ENCODE measurements at regions not wholly inside any gene's neighbourhood (a gene's known extent, or its start where the extent isn't known, plus 50 kb on each side); places are given as distances from the start of the nearest gene placed in this dataset.
A peak's percentile ranks its signal among the peaks of the same experiment; 100 is the strongest.

DNA sequence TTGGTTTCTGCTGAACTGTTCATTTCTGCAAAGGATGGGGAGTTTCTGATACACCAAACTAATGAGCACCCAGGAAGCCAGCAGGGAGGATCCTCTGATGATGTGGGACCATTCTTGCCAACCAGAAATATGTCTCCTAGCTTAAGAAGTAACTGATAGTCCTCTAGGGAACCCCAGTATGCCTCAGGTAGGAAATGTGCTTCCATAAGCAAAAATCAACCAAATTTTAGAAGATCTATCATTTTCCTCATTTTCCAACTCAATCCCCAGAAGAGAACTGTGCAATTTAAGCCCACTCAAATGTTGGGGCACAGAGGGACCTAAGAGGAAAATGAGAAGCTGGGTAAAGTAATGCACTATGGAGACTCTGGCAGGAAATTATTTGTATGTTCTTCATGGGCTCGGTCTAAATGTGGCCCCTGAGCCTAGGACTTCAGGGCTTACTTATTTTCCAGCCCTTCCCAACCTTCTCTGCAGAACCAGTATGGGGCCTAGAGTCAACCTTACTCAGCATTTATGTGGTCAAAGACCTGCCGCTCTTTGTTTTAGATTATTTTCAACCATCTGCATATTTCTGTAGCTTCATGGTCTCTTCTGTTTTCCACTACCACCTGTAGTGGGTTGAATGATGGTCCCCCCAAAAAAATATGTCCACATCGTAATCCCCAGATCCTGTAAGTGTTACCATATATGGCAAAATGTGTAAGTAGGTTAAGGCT lies 359.8 kb upstream of the CDH4 start:
- DNase-seq: no peak

DNA sequence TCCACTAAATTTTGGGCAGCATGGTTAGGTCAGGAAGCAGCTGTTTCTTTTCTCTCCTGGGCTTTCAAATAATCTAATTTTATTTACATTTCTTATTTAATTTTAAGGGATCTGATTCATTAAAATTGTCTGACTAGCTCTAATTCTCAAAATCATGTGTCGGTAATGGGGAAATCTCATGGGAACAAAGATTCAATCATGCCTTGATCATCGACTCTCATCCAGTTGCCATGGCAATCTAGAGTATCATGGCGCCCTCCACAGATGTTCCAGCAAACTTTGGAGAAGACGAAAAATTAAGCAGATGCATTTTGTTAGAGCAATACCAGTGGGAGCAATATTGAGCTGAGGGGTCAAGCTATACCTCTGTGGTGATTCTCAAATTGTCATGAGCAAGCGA lies 358.0 kb upstream of the CDH4 start:
- no peak for DNase-seq

DNA sequence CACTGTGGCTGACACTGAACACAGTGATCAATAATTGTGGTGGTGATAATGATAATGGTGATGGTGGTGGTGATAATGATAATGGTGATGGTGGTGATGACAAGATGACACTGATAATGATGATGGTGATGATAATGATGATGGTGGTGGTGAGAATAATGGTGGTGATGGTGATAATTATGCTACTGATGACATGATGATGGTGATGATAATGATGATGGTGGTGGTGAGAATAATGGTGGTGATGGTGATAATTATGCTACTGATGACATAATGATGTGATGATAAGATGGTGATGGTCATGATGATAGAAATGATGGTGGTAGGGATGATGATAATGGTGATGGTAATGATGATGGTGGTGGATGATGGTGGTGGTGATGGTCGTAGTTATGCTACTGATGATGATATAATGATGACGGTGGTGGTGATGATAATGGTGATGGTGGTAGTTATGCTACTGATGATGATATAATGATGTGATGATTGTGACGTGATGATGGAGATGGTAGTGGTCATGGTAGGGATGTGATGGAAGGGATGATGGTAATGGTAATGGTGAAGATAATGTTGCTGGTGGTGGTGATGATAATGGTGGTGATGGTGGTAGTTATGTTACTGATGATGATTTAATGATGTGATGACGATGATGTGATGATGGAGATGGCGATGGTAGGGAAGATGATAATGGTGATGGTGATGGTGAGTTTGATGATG lies 356.5 kb upstream of the CDH4 start:
- DNase-seq: no peak

DNA sequence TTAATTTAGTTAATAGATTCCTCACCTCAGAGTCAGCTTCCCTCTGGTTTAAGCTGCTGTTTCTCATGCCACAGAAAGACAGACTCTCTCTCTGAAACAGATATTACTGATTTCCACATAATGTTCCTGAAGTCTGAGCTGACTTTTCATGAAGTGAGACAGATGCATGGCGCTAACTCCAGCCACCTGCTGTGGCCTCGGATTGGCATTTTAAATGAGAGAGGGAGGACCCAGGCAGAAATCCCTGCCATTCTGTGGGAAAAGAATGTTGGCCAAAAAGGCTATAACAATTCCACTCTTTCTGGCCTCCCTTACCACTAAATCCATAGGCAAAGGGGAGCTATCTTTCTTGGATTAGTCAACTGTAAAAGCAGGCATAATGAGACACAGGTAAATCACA lies 354.1 kb upstream of the CDH4 start:
- no peak for DNase-seq

DNA sequence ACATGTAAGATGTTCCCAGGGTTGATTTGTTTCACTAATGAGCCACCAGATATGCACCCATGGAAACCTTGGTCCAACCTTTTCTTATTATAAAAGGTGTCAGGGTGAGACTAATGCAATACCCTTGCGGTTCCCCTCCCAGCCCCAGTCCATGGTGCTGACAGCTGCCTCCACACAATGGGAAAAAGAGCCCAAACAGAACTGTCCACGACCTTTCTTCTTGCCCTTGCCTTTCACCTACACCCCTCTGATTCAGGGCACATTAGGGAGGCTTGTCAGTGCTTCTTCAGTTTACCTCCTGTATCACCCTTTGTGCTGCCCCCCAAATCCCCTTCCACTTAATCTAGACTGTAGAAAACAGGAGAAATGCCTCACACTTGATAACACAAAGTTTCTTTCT lies 352.7 kb upstream of the CDH4 start:
- no peak for DNase-seq

DNA sequence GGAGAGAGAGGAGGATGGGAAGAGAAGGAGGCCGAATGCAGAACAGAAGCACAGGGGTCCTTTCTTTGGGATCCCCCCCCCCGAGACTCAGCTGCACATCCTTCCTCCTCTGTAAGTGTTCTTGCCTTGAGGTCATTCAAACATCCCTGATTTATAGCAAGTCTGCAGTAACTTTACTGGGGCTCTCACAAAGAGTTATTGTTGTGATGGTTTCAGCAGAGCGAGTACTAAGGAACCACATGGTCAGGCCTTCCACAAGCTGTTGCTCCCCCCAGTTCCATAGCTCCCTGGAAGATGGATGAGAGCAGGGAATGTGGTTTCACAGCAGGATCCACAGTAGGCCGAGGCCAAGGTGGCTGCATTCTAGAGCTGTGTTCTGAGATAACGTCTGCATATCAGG lies 351.4 kb upstream of the CDH4 start:
- DNase-seq: no peak

DNA sequence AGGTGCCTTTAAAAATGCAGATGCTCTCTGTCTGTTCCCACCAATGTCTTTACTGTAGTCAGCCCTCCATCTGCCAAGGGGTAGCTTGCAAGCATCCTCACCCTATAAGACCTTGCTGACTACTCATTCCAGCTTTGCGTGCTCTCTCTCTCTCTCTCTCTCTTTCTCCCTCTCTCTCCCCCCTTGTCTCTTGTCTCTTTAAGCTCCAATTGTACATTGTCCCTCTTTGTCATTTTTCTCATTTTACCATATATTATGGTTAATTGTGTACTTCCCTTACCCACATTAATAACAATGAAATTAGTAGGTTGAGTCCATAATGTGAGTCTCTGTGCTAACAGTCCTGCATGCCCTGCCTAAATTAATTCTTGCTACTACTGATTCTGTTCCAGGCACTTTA lies 350.2 kb upstream of the CDH4 start:
- no peak for DNase-seq

DNA sequence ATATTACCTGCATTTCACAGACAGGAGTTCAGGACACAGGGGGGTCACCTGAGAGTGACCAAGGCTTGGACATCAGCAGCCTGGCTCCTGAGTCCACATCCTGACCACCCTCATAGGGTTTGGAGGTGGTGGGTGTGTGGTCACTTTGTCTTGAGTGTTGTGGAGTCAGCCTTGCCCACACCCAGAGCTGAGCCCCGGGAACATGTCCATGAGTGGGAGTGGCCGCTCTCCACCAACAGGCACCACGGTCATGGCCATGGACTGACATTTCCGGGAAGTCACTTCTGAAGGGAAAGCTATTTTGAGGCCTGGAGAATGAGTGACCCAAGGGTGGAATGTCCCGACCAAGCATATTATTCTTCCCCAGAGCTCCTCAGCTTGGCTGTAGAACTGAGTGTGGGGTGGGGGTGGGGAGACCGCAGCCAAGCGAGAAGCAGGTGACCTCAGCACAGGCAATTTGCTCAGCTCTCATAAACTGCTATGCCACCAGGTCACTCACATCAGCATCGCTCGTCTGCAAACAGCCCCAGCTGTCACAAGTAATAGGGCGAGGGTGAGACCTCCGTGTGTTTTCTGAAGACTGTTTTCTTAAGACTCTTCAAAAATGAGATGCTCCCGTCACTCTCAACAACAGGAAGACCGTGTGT lies 348.6 kb upstream of the CDH4 start:
- no peak for DNase-seq

DNA sequence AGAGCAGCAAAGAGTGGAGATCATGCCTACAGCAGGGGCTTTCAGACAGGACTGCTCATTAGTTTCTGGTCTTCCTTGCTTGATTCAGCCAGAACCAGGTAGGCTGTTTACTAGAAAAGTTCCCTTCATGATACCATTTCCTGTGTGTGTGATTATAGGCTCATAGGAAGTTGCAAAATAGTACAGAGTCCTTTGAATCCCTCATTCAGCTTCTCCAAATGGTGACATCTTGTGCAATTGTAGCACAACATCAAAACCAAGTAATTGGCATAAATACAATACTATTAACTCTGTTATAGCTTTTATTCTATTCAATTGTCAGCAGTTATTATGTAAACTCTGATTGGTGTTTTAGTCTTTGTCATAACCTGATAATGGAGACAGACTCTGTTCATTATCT lies 347.3 kb upstream of the CDH4 start:
- DNase-seq: no peak

DNA sequence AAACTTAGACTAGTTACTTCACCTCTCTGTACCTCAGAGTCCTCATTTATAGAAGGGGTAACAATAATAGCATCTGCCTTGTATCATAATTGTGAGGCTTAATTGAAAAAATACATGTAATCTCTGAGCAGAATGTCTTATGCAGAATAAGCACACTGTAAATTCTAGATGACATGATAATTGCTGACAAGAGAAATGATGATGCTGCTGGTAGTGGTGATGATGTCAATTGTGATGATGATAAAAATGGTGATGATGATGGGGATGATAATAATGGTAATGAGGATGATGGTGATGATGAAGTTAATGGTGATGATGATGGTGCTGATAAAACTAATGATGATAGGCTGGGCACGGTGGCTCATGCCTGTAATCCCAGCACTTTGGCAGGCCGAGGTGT lies 346.1 kb upstream of the CDH4 start:
- DNase-seq: no peak

DNA sequence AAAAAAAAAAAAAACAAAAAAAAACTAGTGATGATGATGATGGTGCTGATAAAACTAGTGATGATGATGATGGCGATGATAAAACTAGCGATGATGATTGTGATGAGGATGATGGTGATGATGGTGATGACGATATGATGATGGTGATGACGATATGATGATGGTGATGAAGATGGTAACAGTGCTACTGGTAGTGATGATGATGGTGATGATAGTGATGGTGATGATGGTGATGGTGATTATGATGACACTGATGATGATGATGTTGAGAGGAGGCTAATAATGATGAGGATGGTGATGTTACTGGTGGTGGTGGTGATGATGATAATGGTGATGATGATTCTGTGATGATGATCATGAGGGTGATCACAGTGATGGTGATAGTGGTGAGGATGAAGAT lies 345.5 kb upstream of the CDH4 start:
- no peak for DNase-seq

DNA sequence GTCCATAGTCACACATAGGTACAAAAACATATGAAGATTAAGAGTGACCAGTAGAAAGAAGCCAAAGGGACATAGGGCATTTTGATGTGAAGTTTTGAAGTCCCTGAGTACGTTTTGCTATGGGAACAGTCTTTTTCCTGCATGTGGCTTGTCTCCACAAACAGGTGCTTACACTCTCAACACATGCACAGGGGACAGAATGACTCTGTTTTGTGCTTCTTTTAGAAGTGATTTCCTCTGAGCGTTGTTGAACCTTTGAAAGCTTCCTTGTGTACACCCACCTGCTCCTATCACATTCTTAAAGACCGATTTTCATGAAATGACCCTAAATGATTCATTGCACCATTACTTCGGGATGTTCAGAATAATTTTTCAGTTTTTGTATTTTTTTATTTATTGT lies 338.8 kb upstream of the CDH4 start:
- DNase-seq: no peak

DNA sequence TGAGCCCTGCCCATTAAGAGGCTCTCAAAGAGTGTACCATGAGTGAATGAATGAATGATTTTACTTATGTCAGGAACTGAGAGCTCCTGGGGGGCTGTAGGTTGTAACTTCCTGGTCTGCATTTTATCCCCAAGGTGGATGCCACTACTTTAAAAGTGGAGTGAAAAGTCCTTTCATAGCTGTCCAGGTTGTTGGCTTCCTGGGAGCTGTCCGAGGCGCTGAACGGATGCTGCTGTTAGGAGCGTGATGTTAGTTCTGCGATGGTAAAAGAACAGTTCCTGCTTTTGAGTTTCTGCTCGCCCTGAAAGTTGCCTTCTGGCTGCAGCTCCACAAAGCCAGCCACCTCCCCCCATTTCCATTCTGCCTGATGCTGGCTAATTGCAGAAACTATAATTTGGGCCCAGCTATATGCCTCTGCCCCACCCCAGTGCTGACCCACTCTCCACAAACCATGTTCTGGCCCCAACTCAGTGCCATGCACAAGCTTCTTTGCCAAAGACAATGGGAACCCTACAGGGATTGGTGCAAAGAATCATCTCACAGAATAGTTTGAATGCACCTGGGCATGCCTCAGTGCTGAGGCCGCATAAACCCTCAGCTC lies 330.9 kb upstream of the CDH4 start:
- DNase-seq: peak; percentile 9

DNA sequence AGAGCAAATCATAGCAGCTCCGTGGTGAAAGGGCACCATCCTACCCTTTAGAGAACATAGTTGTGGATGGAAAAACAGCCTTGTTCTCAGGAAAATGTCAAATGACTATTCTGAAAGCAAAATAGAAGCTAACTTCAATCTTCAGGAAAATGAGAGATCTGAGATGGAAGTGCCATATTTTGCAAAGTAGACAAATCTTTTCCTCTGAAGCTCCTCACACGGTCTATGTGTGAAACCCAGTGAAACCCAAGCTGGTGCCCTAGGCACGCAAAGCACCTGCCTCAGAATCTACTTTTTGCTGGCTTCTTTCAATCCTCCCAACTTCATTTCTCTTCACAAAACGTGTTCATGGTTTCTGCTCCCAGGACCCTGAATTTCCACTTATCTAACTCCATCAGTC lies 325.2 kb upstream of the CDH4 start:
- no peak for DNase-seq

DNA sequence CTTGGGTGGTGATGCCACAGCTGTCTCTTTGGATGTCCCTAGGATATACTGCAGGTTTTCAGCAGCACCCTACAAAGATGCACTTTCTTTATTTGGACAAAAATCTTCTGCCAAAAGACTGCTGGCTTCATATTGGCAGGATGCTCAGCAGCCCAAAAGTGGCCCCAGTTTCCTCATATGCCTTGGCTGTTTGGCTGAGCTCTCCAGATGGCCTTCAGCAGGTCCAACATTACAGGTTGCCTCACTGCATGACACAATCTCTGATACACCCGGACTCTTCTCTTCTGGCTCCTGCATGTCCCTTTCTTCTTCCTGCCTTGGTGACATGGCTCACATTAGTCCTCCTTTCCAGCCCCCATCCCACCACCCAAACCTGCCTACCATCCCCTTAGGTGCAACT lies 323.7 kb upstream of the CDH4 start:
- no peak for DNase-seq

DNA sequence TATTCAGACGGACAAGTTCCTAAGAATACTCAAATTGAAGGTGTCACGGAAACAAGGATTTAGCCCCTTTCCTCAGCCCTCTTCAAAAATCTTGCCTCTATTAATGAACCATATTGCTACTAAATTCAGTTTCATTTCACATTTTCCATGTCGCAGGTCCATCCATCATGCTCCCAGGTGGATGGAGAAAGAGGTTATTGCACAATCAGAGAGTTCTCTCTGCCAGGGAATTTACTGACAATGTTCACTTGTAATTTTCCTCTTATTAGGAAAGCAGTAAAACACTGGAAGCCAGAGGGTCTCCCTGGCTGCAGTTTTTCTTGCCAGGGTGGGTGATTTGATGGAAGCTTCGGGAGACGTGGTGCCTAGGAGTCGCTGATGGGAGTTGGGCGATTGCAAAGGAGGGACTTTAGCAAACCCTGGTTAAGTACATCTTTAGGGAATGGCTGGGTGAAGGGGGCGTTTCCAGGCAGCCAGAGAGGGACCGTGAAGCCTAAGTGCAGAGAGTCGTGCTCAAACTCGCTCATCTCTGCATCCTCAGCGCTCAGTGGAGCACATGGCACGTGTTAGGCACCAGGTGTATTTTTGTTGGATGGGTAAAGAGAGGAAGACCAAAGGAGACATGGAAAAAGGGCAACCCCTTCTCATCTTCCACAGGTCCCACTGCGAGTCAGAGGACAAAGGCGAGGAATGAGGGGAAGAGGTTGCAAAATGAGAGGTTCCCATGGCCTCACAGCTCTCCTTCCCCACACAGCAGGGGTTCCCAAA lies 321.9 kb upstream of the CDH4 start:
- no peak for DNase-seq

DNA sequence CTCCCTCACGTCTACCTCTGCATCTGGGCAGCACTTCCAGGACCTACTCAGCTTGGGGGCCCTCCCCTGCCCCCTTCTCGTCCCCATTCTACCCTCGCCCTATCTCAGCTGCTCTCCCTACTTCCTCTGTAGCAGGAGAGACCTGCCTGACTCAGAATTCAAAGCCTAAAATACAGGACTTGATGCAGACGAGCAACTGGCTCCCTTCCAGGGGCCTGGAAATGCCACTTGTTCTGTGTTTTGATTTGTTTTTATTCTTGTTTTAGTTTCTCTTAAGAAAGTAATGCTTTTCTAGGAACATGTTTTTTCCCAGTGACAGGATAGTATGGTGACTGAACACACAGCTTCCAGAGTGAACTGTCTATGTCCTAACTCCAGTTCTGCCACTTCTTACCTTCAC lies 320.4 kb upstream of the CDH4 start:
- no peak for DNase-seq

DNA sequence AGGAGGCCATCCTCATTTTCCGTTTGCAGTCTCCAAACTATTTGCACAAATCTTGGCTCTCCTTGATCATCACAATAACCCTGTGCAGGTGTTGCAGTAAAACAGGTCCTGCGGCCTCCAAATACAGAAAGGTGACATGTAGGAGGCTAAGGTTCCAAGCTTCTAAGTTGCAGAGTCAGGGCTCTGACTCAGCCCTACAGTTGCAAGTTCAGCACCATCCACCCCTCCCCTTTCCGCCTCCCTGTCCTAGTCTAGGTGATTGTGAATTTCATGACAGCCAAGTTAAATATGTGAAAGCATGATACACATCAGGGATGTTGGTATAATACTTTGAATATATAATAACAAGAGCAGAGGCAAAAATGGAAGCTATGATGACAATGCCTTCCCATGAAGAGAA lies 317.3 kb upstream of the CDH4 start:
- DNase-seq: no peak

DNA sequence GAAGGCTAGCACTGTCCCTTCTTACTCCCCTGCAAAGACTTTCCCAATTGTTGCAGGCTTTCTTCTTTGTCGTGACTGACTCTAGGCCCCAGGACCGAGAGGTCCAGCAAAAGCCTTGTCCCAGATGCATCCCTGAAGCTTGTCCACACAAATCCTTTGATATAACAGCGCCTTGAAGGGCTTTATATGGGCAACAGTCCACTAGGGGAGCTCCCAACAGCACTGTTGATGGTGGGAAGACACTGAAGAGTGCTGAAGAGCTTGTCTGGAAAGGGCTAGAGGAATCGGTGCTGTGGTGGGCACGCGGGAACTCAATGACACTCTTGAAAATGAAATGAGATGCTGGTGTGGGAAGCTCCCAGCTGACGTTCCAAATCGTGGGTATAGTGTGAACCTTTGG lies 316.1 kb upstream of the CDH4 start:
- no peak for DNase-seq

DNA sequence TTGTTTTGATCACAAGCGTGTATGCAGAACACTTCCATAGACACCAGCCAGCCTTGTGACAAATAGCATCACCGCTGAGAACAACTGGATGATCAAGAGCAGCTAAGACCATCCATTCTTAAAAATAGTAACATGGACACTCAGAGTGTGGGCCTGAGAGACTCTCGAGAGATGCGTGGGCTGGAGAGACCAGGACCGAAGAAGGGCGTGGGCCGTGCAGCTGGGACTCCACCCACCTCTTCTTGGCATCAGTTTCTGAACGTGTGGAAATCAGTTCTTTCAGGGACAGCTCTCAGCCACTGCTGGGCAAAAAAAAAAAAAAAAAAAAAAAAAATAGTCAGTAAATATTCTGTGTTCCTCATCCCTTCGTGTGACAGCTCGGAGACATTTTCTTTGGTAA lies 314.5 kb upstream of the CDH4 start:
- no peak for DNase-seq

DNA sequence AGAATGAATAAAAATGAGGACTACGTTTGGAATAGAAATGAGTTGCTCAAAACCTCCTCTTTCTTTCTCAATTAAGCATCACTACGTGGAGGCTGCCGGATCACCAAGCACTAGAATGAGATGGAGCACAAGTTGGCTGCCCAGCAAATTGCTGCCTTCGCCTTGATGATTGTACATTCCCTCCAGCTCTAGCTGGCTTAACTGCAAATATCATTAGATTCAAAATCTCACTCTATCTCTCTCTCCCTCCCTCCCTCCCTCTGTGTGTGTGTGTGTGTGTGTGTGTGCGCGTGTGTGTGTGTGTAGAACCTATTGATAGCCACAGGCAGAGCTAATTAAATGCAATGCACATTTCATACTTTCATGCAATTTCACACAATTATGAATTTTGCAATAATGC lies 310.7 kb upstream of the CDH4 start:
- no peak for DNase-seq

DNA sequence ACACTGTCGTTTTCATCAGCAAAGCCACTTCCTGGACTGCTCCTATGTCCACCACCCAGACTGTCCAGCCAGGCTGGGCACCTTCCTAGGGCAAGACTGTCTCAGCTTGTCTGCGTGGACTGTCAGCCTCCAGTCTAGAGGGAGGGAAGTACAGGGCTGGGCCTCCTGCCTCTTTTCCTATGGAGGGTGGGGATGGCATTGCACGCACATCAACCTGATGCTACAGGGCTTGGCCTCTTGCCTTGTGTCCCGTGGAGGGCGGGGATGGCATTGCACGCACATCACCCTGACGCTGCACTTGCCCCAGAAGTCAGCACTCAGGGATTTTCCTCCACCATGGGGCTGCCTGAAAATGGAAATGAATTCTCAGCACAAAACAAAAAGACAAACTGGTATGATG lies 304.2 kb upstream of the CDH4 start:
- DNase-seq: no peak

DNA sequence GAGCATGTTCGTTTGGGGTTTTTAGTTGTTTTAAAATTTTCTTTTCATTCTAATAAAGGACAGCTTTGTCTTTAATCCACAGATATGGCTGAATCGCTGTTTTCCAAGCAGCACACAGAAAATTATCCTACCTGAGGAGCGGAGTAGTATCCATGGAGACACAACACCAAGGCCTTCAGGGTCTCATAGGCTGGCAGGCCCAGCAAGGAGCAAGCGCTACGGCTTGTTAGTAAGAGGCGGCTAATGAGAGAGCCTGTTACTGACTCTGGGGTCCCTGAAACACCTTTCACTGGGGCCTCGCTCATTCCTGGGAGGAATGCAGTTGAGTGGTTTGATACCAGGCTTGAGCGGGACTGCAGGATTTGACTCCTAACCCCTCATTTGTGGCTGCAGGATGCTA lies 303.8 kb upstream of the CDH4 start:
- DNase-seq: no peak
